GM18870 (cell line): ENCODE measurements at regions not wholly inside any gene's neighbourhood (a gene's known extent, or its start where the extent isn't known, plus 50 kb on each side); places are given as distances from the start of the nearest gene placed in this dataset.

Experiments
- ATAC-seq: cut with Tn5 transposase; IDR thresholded peaks from one replicate; pipeline ENCODE4 v1.9.1; 2021; ENCODE audit warnings: moderate library complexity; ENCODE audit not compliant: unreplicated experiment

GRCh38 chr7:156080596-156080995 lies 268.3 kb upstream of the SHH start:
- ATAC-seq = no peak

GRCh38 chr7:156080046-156080445 lies 267.8 kb upstream of the SHH start:
- ATAC-seq = no peak

- ATAC-seq = no peak
Measured at GRCh38 chr7:156079156-156079555, 266.9 kb upstream of the SHH start.

GRCh38 chr7:156074982-156075615 lies 262.8 kb upstream of the SHH start:
- ATAC-seq = no peak

- ATAC-seq = no peak
Measured at GRCh38 chr7:156074084-156074483, 261.8 kb upstream of the SHH start.

GRCh38 chr7:156073366-156074052 lies 261.2 kb upstream of the SHH start:
- no peak for ATAC-seq

GRCh38 chr7:156071612-156072011 lies 259.3 kb upstream of the SHH start:
- no peak for ATAC-seq

- no peak for ATAC-seq
Measured at GRCh38 chr7:156069891-156070290, 257.6 kb upstream of the SHH start.

GRCh38 chr7:156067156-156067555 lies 254.9 kb upstream of the SHH start:
- ATAC-seq = no peak

- no peak for ATAC-seq
Measured at GRCh38 chr7:156065400-156065799, 253.1 kb upstream of the SHH start.

- ATAC-seq = no peak
Measured at GRCh38 chr7:156064971-156065386, 252.7 kb upstream of the SHH start.

GRCh38 chr7:156063241-156063810 lies 251.1 kb upstream of the SHH start:
- no peak for ATAC-seq

GRCh38 chr7:156062286-156062685 lies 250.0 kb upstream of the SHH start:
- ATAC-seq = no peak

GRCh38 chr7:156061689-156062255 lies 249.5 kb upstream of the SHH start:
- no peak for ATAC-seq

- ATAC-seq = no peak
Measured at GRCh38 chr7:156060925-156061324, 248.7 kb upstream of the SHH start.

- ATAC-seq = no peak
Measured at GRCh38 chr7:156059369-156059768, 247.1 kb upstream of the SHH start.

- ATAC-seq = no peak
Measured at GRCh38 chr7:156058248-156058647, 246.0 kb upstream of the SHH start.

- no peak for ATAC-seq
Measured at GRCh38 chr7:156056534-156056933, 244.3 kb upstream of the SHH start.

- ATAC-seq = no peak
Measured at GRCh38 chr7:156055206-156055822, 243.1 kb upstream of the SHH start.

GRCh38 chr7:156051884-156052283 lies 239.6 kb upstream of the SHH start:
- no peak for ATAC-seq
